ENCODE measurements at regions not wholly inside any gene's neighbourhood (a gene's known extent, or its start where the extent isn't known, plus 50 kb on each side); places are given as distances from the start of the nearest gene placed in this dataset.
"Not testable (repeated sequence)": the region's sequence is repeated elsewhere in the genome, so short reads cannot be mapped to it uniquely, and the experiment has no call there.

DNA sequence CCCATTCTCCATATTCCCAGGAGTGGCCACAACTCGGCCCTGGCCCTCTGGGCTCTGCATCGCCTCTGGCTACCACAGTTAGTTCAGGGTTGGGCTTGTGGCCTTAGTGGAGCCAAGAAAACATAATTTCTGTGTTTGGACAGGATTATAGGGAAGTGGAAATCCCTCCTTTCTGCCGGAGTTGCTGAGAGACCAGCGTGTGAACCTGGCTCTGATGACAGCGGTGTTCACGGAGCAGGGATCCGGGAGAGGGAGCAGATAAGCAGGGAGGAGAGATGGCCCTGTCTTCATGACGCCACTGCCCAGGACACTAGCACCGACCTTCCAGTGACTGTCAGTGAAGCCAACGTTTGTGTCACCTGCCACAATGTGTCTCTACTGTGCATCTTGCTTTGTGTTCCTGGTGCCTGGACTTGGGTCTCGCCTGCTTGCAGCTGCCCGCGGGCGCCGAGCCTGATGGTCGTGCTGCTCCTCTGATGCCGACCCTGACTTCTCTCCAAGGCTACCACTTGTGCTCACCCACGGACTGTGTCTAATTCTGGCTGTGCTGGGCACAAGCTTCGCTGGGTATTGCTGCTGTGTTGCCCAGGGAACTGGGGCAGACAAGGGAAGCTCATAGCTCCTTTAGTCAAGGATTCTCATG, 67.0 kb upstream of the VIPR2 start:
- FAIRE-seq (no peak), DNase-seq (ENCODE audit: extremely low spot score, insufficient read length, low read depth) (no peak)

DNA sequence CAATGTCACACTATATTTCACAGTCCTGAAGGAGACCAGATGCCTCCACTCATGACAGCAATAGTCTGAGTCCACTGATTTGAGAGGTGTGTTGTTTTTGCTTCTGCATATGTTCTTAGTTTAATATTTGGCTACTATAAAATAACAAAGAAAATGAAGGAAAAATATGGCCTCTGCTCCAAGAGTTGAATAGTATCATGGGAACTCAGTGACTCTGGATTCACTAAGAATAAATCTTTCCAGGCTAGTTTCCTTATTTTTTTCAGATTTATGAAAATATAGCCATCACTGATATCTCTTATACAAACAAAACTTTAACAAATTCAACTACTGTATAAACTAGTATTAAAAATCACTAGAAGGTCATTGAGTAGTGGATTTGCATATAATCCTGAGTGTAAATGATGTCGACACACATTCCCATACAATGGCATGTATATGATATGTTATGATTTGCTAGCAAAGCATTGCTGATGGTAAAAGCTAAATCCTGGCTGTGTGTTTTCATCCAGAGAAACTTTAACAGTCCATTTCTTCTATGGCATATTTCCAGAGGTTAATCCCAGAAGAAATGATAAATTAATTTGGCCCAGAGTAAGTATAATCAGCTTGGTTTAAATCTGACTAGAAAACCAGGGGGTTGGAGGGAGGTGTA, 66.0 kb upstream of the VIPR2 start:
- no peak for FAIRE-seq
- no peak for DNase-seq (ENCODE audit: extremely low spot score, insufficient read length, low read depth)

DNA sequence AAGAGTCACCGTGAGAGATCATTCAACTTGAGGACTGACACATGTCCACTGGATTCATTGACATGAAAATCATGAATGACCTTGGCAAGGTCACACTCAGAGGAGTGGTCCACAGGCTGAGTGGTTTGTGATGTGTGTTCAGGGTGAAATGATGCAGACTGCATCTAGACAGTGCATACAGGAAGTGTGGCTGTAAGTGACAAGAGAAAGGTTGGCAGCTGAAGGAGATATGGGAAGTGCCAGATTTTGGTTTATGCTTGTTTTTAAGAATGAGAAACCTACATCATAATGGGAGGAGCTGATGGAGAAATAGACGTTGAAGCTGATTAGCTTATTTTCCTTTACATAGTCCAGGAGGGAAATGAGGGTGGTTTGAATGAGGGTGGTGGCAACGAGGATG, 64.8 kb upstream of the VIPR2 start:
- peak; percentile 31 for FAIRE-seq
- DNase-seq (ENCODE audit: extremely low spot score, insufficient read length, low read depth), result no peak

DNA sequence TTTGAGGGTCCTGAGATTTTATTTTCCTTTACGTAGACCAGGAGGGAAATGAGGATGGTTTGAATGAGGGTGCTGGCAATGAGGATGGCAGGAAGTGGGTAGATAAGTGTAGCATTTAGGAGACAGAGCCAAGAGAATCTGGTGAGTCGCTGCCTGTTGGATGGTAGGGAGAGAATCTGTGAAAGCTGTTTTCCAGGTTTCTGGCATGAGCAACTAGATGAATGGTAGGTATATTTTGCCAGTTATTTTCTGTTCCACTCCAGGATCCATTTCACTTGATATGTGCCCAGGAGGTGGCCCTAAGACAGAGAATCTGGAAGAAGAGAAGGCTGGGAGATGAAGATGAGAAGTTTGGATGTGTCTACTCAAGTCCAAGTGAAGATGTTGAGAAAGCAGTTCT, 63.3 kb upstream of the VIPR2 start:
- no peak for FAIRE-seq
- DNase-seq (ENCODE audit: extremely low spot score, insufficient read length, low read depth), result no peak

DNA sequence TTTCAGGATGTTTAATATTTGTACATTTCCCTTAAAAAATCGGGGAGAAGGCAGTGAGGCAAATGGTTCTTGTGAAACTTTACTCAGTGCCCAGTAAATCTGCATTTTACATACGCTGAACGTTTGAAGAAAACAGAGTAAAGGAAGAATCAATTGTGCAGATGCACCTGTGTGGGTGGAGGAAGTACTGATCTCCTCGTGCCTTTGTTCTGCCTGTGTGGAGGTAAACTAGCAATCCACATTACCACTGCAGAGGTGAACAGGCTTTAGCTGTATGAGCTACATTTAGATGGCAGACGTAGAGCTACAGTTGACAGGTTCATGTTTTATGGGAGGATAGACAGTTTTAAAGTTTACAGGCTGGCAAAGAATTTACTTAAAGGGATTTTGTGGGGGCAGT, 62.7 kb upstream of the VIPR2 start:
- DNase-seq (ENCODE audit: extremely low spot score, insufficient read length, low read depth) (no peak), FAIRE-seq (no peak)

DNA sequence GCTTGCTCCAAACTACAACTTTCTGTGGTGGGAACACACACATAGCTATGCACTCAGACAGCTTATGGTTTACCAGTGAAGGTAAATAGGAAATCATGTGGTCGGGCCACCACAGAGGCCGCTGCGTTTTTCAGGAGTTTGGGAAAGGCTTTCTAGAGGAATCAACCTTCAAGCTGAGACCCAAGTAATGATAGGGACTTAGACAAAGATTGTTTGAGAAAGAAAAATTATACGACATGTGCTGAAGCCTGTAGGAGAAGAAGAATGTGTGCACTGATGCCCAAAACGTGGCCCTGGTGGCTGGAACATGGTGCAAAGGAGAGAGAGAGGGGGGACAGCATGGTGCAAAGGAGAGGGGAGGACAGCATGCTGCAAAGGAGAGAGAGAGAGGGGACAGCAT, 61.2 kb upstream of the VIPR2 start:
- DNase-seq (ENCODE audit: extremely low spot score, insufficient read length, low read depth) (no peak), FAIRE-seq (no peak)

DNA sequence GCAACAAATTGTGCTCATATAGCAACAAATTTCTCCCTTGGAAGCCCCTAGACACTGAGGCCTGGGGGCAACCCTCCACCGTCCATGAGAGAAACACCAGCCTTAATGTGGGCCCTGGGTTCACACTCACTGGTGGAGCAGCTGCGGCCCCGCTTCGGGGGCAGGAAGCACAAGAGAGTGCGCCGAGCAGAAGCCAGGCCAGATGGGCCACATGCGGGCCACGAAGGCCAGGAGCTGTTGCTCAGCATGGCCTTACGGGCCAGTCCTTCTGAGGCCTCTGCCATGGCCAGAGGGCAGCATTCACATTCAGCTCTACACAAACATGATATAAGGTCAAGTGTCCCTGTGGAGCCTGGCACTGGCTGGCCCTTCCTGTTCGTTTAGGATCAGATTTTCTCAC, 60.0 kb upstream of the VIPR2 start:
- DNase-seq (ENCODE audit: extremely low spot score, insufficient read length, low read depth), result no peak
- FAIRE-seq, result no peak

DNA sequence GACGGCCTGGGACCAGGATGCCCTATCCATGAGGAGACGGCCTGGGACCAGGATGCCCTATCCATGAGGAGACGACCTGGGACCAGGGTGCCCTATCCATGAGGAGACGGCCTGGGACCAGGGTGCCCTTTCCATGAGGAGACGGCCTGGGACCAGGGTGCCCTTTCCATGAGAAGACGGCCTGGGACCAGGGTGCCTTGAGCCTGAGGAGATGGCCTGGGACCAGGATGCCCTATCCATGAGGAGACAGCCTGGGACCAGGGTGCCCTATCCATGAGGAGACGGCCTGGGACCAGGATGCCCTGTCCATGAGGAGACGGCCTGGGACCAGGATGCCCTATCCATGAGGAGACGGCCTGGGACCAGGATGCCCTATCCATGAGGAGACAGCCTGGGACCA, 58.6 kb upstream of the VIPR2 start:
- DNase-seq (ENCODE audit: extremely low spot score, insufficient read length, low read depth); FAIRE-seq: not testable (repeated sequence)

DNA sequence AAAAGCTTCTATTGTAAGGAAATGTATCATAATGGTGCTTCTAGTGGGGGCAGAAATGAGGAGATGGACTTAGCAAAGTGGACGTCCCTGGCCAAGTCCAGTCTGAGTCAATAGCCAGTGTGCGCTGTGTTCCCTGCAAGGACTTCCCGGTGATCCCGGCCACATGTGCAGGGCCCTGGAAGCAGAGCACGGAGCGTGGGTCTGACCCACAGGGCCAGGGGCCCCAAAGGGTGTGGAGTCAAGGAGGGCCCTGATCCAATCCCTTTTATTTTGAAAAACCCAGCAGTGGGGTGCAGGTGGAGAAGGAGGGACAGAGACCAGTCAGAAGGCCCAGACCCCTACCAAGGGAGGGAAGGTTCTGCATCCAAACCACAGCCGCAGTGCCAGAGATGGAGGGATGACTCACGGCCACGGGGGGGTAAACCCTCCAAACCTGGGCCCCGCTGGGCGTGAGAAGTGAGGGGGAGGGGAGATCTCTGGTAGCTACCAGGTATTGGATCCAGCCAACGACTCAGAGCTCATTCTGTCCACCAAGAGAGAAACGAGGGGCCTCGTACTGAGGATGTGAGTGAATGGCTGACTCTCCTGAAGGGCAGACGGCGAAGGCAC, 57.2 kb upstream of the VIPR2 start:
- no peak for DNase-seq (ENCODE audit: extremely low spot score, insufficient read length, low read depth)
- no peak for FAIRE-seq

DNA sequence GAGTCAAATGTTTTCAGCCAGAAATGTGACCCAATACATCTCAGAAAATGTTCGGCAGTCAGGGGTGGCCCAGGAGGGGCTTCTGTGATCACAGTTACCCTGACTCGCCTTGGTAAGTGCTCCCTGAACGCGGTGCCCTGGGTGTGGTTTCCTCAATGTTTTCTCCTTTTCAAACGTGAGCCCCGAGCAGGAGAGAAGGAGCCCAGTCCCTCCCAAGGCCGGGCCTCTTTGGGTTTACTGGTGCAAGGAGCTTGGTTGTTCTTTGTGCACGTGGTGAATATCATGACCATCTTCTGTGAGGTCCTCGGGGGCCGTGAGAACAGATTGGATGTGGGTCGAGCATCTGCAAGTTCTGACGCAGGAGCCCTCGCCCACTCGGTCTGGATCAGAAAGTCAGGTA, 55.8 kb upstream of the VIPR2 start:
- FAIRE-seq, result no peak
- DNase-seq (ENCODE audit: extremely low spot score, insufficient read length, low read depth), result no peak

DNA sequence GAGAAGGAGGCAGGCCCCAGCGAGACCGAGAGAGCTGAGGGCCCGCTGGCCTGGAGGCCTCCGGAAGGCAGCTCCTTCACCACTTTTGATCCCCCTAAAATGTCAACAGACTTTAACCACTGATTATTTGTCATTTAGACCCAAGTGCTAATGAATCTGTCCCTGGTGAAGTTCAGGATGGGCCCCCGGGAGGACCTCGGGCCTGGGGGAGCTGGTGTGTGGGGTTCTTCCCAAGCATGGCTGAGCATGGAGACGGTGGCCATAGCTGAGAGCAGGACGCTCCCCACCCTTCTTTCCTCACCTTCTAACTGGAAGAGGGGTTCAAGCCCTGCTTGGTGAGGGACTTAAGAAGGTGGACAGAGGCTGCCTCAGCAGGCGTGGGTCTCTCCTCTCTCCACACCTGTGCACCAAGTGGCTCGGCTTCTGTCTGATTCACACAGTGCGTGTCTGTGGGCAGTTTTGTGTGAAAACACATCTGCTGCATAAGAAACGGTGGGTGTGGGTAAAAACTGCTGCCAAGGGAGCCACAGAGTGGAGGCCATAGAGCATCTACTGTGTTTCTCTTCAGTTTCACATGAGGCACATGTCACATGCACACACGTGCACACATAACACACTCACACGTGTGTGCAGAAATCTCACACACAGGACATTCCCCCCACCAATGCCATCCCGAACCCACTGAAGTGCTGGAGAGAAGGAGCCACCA, 53.5 kb upstream of the VIPR2 start:
- no peak for DNase-seq (ENCODE audit: extremely low spot score, insufficient read length, low read depth)
- no peak for FAIRE-seq

DNA sequence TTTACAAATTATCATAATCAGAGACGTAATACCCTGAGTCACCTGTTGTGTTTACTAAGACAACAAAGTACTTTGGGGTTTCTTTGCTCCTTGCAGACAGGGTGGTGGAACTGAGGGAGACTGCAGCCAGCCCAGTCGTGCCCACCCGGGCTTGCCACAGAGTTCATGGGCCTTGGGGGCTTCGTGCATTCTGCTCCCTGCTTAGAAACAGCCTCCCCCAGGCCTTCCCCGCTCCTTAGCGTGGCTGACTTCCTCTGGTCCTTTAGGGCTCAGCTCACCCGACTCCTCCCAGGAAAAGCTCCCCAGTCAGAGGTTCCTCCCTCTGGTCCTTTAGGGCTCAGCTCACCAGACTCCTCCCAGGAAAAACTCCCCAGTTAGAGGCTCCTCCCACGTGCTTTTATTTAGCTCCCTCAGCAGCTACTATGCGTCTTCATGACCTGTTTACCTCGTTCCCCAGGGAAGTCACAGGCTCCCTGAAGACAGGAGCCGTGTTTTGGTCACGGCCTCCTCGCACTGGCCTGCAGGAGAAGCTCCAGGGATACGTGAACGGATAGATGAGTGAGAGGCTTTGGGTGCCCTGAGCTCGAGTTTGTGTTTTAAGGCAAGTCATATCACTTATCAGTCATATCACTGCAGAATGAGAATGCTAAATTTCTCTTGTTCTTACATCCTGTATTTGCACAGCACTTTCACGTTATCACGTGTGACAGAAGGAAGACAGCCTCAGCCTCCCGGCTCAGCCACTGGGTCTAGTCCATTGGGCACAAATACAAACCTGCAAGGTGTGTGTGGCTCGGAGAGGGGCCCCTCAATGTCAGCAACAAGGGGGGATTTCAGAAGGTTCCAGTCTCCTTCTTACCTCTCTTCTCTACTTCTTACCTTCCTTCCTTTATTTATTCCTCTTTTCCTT, 52.7 kb upstream of the VIPR2 start:
- DNase-seq (ENCODE audit: extremely low spot score, insufficient read length, low read depth), result no peak
- peak; percentile 46 for FAIRE-seq

DNA sequence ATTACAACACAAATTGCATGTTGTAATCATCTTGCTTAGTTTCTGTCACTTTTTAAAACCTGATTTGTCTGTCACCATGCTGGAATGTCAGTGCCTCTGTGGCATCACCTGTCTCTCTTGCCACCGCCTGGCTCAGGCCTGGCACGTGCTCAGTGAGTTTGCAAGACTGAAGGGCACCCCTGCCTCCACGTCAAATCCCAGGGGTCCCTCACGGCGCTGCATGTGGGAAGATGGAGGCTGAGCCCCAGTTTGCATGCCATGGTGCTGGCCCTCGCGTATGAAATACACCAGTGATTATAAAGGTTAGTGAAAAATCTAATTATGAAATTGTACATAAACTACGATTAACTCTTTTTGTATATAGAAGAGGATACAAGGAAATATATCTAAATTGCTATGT, 51.9 kb upstream of the VIPR2 start:
- no peak for FAIRE-seq
- DNase-seq (ENCODE audit: extremely low spot score, insufficient read length, low read depth), result no peak

DNA sequence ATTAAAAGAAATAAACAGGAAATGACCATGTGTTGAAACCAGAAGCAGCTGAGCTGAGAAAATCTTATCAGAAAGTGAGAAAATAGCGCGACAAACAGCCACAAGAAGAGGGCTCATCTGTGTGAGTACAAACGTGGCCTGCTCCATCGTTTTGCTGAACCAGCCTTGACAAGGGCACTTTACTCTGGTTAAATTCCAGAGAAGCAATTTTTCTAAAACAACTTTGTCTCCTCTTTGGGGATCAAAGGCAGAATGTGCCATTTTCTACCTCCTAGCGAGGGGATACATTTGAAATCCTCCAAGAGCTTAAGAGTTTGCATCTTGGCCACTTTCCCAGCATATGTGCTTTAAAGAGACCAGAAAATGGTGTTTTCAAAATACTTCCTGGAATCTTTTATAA, 51.3 kb upstream of the VIPR2 start:
- DNase-seq (ENCODE audit: extremely low spot score, insufficient read length, low read depth) (no peak), FAIRE-seq (peak; percentile 53)
